ENCODE measurements at regions not wholly inside any gene's neighbourhood (a gene's known extent, or its start where the extent isn't known, plus 50 kb on each side); places are given as distances from the start of the nearest gene placed in this dataset.
A peak's percentile ranks its signal among the peaks of the same experiment; 100 is the strongest.
"Not testable (repeated sequence)": the region's sequence is repeated elsewhere in the genome, so short reads cannot be mapped to it uniquely, and the experiment has no call there.

DNA sequence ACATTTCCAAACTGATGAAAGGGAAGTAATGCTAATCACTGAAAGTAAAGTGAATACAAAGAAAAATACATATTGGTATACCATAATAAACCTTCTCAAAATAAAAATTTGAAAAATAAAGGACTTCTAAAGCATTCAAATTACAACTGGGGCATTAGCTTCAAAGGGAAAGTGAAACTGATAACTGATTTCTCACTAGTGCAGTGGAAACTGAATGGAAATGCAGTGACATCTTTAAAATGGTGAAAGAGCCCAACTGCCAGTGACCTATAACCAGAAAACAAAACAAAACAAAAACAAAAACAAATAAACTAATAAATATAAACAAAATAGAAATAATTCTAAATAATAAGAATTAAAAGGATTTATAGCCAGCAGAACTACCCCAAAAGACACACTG lies 297.5 kb upstream of the GRIN3A start:
- no peak for DNase-seq (ENCODE audit: low read depth in 3 of 3, low spot score in 2 of 3)

DNA sequence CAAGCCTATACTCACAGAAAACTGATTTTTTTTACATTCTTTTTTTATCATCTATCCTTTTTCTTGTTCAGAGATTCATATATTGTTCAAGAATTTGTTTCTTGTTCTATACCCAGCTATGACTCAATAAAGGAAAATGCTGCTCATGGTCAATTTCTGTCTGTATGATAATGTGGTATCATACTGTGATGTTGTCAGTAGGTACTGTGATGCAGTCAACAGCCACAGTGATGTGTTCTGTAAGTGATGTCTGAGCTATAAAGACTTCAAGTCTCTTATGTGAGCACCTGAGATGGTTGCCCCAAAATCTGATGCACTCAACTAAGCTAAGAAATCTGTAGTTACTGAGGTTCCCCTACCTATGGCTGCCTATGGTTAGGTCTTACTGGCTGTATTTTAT lies 294.2 kb upstream of the GRIN3A start:
- DNase-seq (ENCODE audit: low read depth in 3 of 3, low spot score in 2 of 3), result no peak

DNA sequence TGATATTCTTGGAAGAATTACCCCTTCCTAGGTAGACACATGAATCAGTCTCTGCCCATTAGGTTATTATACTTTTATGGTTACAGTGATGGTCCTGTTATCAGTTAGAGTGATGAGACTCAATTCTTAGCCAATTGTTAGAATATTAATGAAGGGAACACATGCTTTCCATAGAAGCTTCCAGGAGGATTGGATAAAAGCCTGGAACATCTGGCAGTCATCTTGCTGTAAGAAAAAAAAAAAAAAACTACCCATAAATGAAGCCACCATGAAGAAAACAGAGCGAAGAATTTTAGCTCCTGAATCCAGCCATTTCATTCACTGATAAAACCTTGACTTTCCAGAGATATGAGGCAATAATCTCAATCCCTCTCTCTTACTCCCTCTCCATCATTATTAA lies 262.5 kb upstream of the GRIN3A start:
- DNase-seq (ENCODE audit: low read depth in 3 of 3, low spot score in 2 of 3), result no peak

DNA sequence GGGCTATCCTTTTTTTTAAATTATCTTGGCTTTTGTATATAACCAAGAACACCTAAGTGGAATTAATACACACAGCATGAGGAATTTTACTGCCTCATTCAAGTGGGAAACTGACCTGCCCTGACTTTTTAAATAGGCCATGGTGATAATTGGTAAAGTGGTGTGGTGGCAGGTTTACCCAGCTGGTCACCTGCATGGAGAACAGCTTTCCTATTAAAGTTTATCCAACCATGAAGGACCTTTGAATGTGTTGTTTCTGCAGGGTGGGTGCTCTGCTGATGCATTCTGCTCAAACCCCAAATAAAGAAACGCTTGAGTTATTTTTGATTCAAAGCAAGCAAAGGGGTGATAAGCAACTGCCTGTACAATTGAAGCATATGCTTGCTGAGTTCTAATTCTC lies 261.0 kb upstream of the GRIN3A start:
- no peak for DNase-seq (ENCODE audit: low read depth in 3 of 3, low spot score in 2 of 3)

DNA sequence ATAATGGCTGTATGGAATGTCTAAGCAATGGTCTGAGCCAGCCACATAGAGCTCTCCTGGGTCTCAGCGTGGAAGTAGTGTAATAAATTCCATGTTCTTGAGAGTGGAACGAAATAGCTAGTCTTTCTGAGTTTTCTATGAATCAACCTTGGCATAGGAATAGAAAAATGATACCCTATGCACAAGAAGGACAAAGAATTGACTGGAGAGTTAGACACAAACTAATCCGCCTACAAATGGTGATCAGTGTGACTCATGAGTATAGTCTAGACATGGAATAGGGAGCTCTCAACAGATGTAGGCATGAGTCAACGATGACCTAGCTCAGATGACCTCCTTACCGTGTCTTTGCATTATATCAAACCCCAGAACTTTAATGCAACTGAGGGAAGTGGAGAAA lies 256.8 kb upstream of the GRIN3A start:
- DNase-seq (ENCODE audit: low read depth in 3 of 3, low spot score in 2 of 3), result no peak

DNA sequence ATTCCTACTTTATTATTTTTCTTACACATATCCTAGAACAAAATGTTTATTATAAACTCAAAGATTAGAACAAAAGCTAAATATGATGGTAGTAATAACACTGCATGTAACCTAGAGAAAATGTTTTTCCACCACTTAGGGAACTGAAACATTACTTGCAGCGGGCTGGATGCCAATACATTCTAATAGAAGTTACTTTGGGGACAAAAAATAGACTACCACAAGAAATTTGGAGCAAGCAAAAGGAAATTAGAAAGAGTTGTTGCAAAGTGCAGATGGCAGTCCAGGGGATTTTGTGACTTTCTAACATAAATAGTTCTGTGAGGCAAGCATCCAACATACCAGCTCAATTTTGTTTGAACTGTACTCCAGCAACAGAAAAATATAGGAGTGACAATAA lies 255.3 kb upstream of the GRIN3A start:
- no peak for DNase-seq (ENCODE audit: low read depth in 3 of 3, low spot score in 2 of 3)

DNA sequence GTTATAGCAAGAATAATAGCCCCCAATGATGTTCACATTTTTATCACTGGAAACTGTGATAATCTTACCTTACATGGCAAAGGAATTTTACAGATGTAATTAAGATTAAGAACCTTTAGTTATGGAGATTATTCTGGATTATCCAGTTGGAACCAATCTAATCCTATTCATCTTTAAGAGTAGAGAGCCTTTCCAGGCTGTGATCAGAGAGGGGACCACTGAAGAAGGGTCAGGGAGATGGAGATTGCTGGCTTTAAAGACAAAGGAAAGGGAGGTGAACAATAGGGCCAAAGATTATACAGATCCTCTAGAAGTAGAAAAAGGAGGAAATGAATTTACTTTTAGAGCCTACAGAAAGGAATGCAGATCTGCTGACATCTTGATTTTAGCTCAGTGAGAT lies 253.5 kb upstream of the GRIN3A start:
- no peak for DNase-seq (ENCODE audit: low read depth in 3 of 3, low spot score in 2 of 3)

DNA sequence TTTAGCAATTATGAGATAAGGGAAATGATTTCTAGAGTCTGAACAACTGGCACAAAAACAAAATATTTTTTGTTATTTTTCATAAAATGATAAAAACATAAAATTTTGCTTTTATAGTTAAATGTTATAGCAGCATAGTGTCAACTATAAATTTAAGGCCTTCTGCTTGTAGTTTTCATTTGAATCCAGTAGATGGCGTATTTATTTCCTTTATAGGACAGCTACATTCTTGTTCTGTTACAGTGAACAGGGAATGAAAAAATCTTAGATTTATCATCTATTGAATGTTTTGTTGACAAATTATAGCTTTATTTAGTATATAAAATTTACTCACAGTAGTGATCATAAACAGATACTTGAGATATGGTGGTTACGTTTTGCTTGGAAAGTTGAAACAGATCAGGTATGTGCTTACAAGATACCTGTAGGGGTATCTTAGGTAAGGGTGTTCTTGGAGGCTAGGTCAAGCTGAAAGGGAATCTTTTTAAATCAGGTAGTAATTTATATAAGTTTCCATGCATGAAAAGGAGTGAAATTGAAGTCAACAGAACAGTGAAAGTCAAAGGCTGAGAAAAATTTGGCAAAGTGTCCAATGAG lies 239.3 kb upstream of the GRIN3A start:
- DNase-seq (ENCODE audit: low read depth in 3 of 3, low spot score in 2 of 3), result peak in 1 of 3 donors; percentile 9

DNA sequence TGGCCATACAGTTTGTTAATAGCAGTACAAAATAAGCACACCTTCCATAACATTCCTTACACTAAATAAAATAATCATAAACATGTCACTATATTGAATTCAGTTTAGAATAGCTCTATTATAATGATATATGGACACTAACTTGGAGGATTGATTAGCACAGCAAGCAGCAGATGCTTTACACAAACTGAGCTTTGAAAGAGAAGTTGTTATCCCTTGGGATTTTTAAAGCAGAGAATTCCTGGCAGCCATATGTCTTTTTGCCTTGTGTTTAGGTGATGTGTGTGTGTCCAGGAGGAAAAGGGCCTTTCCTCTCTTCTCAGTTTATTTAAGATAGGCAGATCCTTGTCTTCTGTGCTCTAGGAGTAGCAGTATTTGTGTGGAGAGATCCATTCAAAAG lies 232.2 kb upstream of the GRIN3A start:
- no peak for DNase-seq (ENCODE audit: low read depth in 3 of 3, low spot score in 2 of 3)

DNA sequence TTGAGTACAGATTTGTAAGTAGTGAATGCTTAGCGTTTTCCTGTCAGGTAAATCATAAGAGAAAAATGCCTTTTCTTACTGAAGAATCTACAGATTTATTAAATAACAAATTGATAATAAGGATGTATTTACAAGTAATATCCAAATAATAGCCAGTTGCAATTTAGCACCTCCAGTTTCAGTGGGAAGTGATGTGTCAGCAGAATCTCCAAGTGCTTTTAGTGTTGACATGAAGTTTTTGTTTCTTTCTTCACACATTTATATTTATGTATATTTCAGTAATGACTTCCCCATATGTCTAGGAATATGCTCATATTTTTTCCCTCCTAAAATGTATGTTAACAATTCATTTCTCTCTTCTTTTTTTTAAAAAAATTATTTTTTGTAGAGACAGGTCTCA lies 229.9 kb upstream of the GRIN3A start:
- no peak for DNase-seq (ENCODE audit: low read depth in 3 of 3, low spot score in 2 of 3)

DNA sequence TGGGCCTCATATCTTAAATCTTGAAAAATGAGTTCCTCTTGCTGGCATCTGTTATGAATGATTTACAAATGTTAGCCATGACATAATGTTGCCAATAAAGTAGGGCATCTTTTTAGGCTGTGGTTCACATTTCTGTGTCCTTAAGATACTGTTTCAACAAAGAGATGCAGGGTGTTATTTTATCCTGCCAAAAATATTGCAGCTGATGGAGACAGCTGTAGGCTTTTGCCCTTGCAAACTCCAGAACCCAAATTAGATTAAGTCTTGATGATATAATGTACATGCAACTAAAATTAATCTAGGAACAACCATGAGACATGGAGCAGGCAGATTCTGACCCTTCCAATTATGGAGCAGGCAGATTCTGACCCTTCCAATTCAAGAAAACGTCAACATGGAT lies 228.2 kb upstream of the GRIN3A start:
- DNase-seq (ENCODE audit: low read depth in 3 of 3, low spot score in 2 of 3), result no peak

DNA sequence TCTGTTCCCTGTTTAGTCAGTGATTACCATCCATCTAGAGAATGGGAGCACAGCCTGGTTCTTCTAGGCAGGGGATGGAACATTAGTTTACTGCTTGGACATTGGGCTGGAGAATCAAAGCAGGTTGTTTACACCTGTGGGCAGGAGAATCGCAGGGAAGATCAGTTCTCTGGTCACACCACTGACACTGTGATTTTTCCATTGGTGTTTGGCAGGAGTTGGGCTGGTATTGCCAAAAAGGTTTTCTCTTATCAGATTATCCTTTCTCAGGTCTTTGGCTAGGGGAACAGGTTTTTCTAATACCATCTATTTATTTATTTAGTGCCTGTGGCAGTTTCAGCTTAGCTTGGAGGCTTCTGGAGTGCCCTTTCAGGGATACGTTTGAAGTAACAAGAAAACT lies 219.3 kb upstream of the GRIN3A start:
- DNase-seq (ENCODE audit: low read depth in 3 of 3, low spot score in 2 of 3), result no peak

DNA sequence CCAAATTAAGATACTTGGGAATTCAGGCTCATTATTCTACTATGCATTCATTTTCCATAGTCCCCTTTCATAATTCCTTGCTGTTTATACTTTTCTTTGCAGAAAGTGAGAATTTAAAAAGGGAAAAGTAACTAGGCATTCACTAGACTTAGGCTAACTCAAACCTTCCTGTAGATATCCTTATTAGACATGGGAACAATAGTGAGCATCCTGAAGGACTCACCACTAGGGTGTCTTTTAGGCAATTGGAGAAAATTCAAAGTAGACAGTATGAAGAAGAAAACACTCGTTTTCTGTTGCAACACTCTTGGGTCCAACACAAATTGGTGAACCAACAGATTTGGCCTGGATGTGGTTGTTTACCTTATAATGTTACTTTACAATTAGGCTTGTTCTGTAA lies 213.2 kb upstream of the GRIN3A start:
- no peak for DNase-seq (ENCODE audit: low read depth in 3 of 3, low spot score in 2 of 3)

DNA sequence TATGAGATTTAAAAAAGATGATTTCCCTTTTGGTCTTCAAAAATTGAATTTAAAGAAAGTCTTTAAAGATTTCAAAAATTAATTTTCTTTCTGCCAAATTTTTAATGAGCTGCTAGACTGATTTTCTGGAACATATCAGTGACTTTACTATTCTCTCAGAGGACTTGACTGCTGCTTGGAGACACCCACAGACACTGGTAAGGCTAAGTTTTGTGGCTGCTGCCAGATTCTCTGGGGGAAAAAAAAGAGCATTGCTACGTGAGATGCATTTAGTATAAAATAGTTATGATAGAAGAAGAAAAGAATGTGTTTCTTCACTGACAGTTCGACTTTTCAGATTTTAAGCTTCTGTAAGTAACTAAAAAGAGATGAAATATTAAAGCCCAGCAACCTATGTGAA lies 193.3 kb upstream of the GRIN3A start:
- DNase-seq (ENCODE audit: low read depth in 3 of 3, low spot score in 2 of 3), result no peak

DNA sequence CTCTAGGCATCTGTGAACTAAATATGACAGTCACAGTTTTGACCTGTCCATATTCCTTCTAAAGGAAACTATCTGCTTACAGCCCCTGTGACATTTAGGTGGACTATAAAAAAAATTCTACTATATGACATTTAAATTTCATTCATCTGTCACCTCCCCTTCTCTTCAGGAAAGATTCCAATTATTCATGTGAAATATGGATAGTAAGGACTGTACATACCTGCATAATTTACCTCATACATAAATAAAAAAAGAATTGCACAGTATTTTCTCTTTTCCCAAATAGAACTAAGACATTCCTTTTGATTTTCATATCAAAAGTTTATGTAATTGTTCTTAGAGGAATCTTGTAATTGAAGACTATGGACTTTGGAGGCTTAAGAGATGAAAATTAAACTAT lies 192.3 kb upstream of the GRIN3A start:
- DNase-seq (ENCODE audit: low read depth in 3 of 3, low spot score in 2 of 3), result no peak

DNA sequence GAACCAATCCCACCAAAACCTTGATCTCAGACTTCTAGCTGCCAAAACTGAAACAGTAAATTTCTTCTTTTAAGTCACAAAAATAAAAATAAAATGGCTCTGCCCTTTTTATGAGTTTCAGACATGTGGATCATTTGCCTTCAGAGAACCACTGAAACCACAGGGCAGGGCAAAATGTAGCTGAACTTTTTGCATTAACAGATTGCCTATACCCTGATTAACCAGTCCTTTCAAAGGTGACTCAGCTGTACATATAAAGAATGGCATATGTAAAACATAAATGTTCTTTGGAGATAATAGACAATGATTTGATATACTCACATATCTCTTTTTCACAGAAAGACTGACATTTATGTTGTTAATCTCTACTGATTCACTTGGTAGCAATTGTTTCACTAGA lies 187.1 kb upstream of the GRIN3A start:
- DNase-seq (ENCODE audit: low read depth in 3 of 3, low spot score in 2 of 3), result no peak

DNA sequence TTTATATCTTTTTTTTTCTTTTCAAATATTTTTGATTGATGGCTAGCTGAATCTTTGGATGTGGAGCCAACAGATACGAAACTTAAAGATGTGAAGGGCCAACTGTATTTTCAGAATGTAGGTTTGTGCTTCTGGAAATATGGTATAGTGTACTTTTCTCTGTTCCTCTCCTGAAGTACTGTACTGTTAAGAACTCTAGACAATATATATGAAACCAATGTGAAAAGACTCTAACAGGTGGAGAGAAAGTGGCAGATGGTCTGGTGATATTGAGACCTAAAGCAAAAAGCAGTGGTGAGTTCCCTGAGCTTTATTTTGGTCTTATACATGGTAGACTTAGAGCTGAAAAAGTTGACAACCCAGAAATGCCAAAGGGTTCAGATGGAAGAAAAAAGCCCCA lies 185.0 kb upstream of the GRIN3A start:
- DNase-seq (ENCODE audit: low read depth in 3 of 3, low spot score in 2 of 3), result no peak

DNA sequence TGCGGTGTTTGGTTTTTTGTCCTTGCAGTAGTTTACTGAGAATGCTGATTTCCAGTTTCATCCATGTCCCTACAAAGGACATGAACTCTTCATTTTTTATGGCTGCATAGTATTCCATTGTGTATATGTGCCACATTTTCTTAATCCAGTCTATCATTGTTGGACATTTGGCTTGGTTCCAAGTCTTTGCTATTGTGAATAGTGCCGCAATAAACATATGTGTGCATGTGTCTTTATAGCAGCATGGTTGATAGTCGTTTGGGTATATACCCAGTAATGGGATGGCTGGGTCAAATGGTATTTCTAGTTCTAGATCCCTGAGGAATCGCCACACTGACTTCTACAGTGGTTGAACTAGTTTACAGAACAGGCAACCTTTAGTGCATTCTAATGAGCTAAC lies 178.5 kb upstream of the GRIN3A start:
- DNase-seq (ENCODE audit: low read depth in 3 of 3, low spot score in 2 of 3), result not testable (repeated sequence)

DNA sequence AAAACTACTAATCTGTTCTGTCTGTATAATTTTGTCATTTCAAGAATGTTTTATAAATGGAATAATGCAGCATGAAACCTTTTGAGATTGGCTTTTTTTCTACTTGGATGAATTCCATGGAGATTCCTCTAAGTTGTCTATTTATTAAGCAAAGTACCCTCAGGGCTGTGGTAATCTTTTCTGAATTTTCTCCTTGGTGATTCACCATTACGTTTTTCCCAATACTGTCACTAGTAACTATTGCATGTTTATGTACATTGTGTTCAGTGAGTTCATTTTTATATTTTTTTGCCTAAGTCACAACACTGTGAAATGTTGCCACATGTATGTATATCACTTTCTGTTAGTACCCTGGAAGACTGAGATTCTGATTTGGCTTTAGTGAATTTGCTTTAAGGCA lies 177.0 kb upstream of the GRIN3A start:
- no peak for DNase-seq (ENCODE audit: low read depth in 3 of 3, low spot score in 2 of 3)

DNA sequence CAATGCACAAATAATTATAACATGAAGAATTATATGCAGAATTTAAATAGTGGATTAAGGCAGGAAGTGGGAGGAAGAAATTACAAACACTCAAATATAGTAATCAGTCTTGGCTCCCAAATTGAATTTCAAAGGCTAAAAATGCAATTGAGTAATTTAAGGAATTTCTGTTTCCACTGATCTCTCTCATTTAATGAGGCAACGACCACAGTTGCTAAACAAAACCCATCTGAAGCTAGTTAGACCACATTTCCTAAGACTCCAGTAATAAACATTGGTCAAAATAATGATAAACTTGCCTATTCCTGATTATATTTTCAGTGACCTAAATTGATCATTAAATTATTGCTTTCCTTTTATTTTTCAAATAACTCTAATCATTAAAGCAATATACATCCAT lies 174.3 kb upstream of the GRIN3A start:
- DNase-seq (ENCODE audit: low read depth in 3 of 3, low spot score in 2 of 3), result no peak

DNA sequence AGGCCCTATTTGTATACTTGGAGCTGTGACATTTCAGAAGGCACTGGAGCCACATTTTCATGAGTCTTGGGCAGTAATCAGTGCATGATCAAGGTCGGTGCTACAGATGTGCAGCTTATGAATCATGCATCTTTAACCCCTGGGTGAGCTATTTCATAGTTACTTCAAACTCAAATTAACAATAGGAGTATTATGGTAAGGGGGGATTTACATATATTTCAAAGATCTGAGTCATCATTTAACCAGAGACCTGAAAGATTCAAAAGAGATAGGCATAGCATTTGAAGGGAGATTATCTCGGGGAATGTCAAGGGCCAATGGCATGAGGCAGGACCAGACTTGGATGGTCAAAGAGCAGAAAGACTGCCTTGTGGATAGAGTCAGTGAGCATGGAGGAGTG lies 169.0 kb upstream of the GRIN3A start:
- DNase-seq (ENCODE audit: low read depth in 3 of 3, low spot score in 2 of 3), result no peak

DNA sequence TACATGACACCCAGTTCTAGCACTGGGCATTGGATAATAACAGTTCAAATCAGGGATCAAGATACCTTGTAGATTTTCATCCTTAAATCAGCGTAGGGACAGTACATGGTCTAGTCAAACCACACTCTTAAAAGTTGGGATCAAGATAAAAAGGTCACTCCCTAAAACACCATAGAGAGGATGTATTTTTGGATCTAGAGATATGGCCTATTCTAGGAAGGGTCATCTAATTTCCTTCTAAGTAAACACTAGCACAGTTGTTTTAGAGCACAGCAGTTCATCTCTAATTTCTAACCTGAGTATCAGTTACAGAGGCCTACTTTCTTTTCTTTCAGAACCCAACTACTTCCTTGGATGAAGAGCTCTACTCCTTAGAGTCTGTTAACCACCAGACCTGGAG lies 166.4 kb upstream of the GRIN3A start:
- DNase-seq (ENCODE audit: low read depth in 3 of 3, low spot score in 2 of 3), result no peak

DNA sequence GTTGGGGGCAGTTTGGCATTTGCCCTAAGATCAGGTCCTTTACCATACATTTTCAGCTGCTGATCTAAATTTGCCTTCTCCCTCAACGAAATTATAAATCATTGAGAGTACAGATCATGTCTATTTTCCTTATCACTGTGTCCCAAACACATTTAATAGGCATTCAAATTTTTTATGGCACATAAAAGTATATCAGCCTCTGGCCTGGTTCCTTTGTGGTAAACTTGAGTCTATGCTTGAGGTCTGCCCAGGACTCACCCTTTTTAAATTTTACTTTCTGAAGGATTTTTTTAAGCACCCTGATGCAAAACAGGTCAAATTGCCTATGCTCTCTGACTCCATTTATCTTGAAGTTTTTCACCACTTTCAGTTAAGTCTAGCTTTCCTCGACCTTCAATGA lies 163.6 kb upstream of the GRIN3A start:
- DNase-seq (ENCODE audit: low read depth in 3 of 3, low spot score in 2 of 3), result no peak

DNA sequence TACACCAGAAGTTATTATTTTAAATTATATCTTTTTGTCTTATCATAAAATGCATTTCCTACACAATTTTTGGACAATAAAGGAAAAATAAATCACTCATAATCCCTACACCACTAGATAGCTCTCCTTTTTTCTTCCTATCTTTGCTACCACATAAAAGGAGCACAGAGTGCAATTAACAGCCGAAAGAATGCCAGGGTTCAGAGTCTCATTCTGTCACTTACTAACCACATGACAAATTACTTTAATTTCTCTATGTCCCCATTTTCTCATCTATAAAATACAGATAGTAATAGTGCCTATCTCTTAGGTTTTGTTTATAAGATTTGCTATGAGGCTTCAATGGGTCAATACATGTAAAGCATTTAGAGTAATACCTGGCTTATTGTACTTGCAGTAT lies 158.7 kb upstream of the GRIN3A start:
- no peak for DNase-seq (ENCODE audit: low read depth in 3 of 3, low spot score in 2 of 3)
